ENCODE measurements at regions not wholly inside any gene's neighbourhood (a gene's known extent, or its start where the extent isn't known, plus 50 kb on each side); places are given as distances from the start of the nearest gene placed in this dataset.

DNA sequence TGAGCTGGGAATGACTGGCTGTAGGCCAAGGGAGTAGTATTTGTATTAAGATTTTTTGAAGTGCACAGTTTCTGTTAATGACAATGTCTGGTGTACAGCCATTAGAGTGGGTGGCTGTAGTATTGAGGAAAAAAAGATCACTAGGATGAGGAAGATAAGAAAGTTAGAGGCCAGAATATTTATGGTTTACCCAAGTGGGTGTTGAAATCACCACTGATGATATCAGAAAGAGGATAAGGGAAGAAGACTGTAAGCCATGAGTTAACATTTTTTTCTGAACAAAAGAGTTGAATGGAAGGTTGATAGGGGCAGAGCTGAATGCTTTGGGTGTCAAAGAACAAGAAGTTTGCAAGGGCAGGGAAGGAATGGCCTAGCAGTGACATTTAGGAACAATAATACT is 104.7 kb downstream of the PRDM13 start:
- TF ChIP-seq CTCF (IDR thresholded peaks at IDR 0.05) (no peak), POLR2A (IDR thresholded peaks at IDR 0.05) (no peak)

Measured in adrenal gland (tissue), 5 donors.